ENCODE measurements at regions not wholly inside any gene's neighbourhood (a gene's known extent, or its start where the extent isn't known, plus 50 kb on each side); places are given as distances from the start of the nearest gene placed in this dataset.

DNA sequence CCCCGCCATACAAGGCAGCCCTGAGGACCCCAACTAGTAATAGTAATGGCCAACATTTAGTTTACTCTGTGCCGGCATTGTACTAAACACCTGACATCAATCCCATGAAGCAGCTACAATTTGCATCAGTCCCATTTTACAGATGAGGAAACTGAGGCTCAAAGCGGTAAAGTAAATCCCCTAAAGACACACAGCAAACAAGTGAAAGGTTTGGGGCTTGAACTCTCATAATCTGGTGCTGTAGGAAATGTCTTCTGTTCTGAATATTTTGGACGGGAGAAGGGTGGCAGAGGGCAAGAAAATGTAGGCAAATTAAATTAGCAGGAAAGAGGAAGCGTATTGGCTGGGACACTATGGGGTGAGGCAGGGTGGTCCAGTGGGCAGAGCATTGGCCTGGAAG, 160.3 kb upstream of the SYT13 start:
- TF ChIP-seq, protein P1, sequence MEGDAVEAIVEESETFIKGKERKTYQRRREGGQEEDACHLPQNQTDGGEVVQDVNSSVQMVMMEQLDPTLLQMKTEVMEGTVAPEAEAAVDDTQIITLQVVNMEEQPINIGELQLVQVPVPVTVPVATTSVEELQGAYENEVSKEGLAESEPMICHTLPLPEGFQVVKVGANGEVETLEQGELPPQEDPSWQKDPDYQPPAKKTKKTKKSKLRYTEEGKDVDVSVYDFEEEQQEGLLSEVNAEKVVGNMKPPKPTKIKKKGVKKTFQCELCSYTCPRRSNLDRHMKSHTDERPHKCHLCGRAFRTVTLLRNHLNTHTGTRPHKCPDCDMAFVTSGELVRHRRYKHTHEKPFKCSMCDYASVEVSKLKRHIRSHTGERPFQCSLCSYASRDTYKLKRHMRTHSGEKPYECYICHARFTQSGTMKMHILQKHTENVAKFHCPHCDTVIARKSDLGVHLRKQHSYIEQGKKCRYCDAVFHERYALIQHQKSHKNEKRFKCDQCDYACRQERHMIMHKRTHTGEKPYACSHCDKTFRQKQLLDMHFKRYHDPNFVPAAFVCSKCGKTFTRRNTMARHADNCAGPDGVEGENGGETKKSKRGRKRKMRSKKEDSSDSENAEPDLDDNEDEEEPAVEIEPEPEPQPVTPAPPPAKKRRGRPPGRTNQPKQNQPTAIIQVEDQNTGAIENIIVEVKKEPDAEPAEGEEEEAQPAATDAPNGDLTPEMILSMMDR (IDR thresholded peaks at IDR 0.05 in 8 of 11, conservative IDR thresholded peaks at IDR 0.05 in 3 of 11) = no peak
- TF ChIP-seq POLR2A (IDR thresholded peaks at IDR 0.05) (no peak), POLR2AphosphoS5 (IDR thresholded peaks at IDR 0.05) (no peak)
